ENCODE measurements at regions not wholly inside any gene's neighbourhood (a gene's known extent, or its start where the extent isn't known, plus 50 kb on each side); places are given as distances from the start of the nearest gene placed in this dataset.
"Not testable (repeated sequence)": the region's sequence is repeated elsewhere in the genome, so short reads cannot be mapped to it uniquely, and the experiment has no call there.

- peak; percentile 22 to 68 (median 30) for DNase-seq
These were observed 405.3 kb upstream of the HS3ST5 start for GRCh38 chr6:114747995-114748625.

GRCh38 chr6:114740547-114740946, 397.7 kb upstream of the HS3ST5 start:
- no peak for DNase-seq

GRCh38 chr6:114739656-114740055, 396.8 kb upstream of the HS3ST5 start:
- no peak for DNase-seq

GRCh38 chr6:114735025-114735735, 392.4 kb upstream of the HS3ST5 start:
- no peak for DNase-seq

- no peak for DNase-seq
These were observed 390.8 kb upstream of the HS3ST5 start for GRCh38 chr6:114733596-114733995.

GRCh38 chr6:114718716-114719270, 376.0 kb upstream of the HS3ST5 start:
- DNase-seq = no peak

- DNase-seq = no peak
These were observed 375.4 kb upstream of the HS3ST5 start for GRCh38 chr6:114718186-114718585.

GRCh38 chr6:114714836-114715507, 372.1 kb upstream of the HS3ST5 start:
- no peak for DNase-seq

- no peak for DNase-seq
These were observed 370.9 kb upstream of the HS3ST5 start for GRCh38 chr6:114713690-114714089.

- no peak for DNase-seq
These were observed 369.4 kb upstream of the HS3ST5 start for GRCh38 chr6:114712129-114712662.

GRCh38 chr6:114707081-114707620, 364.3 kb upstream of the HS3ST5 start:
- DNase-seq = peak in 2 of 3 experiments; percentile 35 to 68

GRCh38 chr6:114690625-114691024, 347.8 kb upstream of the HS3ST5 start:
- DNase-seq = no peak

GRCh38 chr6:114659513-114659912, 316.7 kb upstream of the HS3ST5 start:
- DNase-seq = no peak

- no peak for DNase-seq
These were observed 308.8 kb upstream of the HS3ST5 start for GRCh38 chr6:114651611-114652010.

GRCh38 chr6:114650891-114651290, 308.1 kb upstream of the HS3ST5 start:
- DNase-seq = no peak

GRCh38 chr6:114649298-114649697, 306.5 kb upstream of the HS3ST5 start:
- no peak for DNase-seq

GRCh38 chr6:114648847-114649246, 306.0 kb upstream of the HS3ST5 start:
- no peak for DNase-seq

GRCh38 chr6:114638341-114638740, 295.5 kb upstream of the HS3ST5 start:
- no peak for DNase-seq

- DNase-seq = no peak
These were observed 291.2 kb upstream of the HS3ST5 start for GRCh38 chr6:114634016-114634415.

- not testable (repeated sequence) for DNase-seq
These were observed 283.4 kb upstream of the HS3ST5 start for GRCh38 chr6:114626226-114626625.

GRCh38 chr6:114619621-114620200, 276.9 kb upstream of the HS3ST5 start:
- DNase-seq = no peak

- DNase-seq = no peak
These were observed 268.9 kb upstream of the HS3ST5 start for GRCh38 chr6:114611696-114612095.

GRCh38 chr6:114608091-114608490, 265.3 kb upstream of the HS3ST5 start:
- no peak for DNase-seq
